H1 (cell line): ENCODE measurements at regions not wholly inside any gene's neighbourhood (a gene's known extent, or its start where the extent isn't known, plus 50 kb on each side); places are given as distances from the start of the nearest gene placed in this dataset.
"Not testable (repeated sequence)": the region's sequence is repeated elsewhere in the genome, so short reads cannot be mapped to it uniquely, and the experiment has no call there.

Experiments used
- CHD2 ChIP-seq: IDR thresholded peaks from 2 replicates; pipeline ENCODE4 v1.6.1; 2012; ENCODE audit warnings: low read length, improper control_type of control experiment
- CTCF ChIP-seq, 3 experiments: IDR thresholded peaks; 1 replicate in 2 of 3; 2 replicates in 1 of 3; pipeline versions ENCODE4 v1.5.1 to v1.6.1; 2011; ENCODE audit warnings: low read length in 3 of 3, mild to moderate bottlenecking in 3 of 3, inconsistent platforms in 2 of 3, low read depth in 1 of 3, moderate library complexity in 1 of 3; ENCODE audit not compliant: insufficient read depth in 1 of 3; ENCODE audit errors: control extremely low read depth in 1 of 3
- JUN ChIP-seq: IDR thresholded peaks from 2 replicates; pipeline ENCODE4 v1.6.1; 2011; ENCODE audit warnings: low read depth, mild to moderate bottlenecking, improper control_type of control experiment, low read length
- NRF1 ChIP-seq: IDR thresholded peaks from 2 replicates; pipeline ENCODE4 v1.6.1; 2011; ENCODE audit warnings: mild to moderate bottlenecking, low read depth, low read length, improper control_type of control experiment
- POLR2A ChIP-seq, 2 experiments: IDR thresholded peaks; 1 replicate in 1 of 2; 2 replicates in 1 of 2; pipeline ENCODE4 v1.6.1; 2011; ENCODE audit warnings: low read depth in 2 of 2, low read length in 2 of 2, mild to moderate bottlenecking in 2 of 2; ENCODE audit errors: control extremely low read depth in 1 of 2
- RNF2 ChIP-seq: fragments of 200-900, 300-1000 bp; sonication (generic); IDR thresholded peaks from 2 replicates; pipeline ENCODE4 v1.7.1; 2016; ENCODE audit warnings: borderline replicate concordance, low read depth, mild to moderate bottlenecking, antibody characterized with exemption, low read length; ENCODE audit not compliant: poor library complexity, severe bottlenecking; ENCODE audit errors: missing control alignments
- SUZ12 ChIP-seq: fragments of 200-600 bp; sonication (generic); IDR thresholded peaks from 2 replicates; pipeline ENCODE4 v1.6.1; 2012; ENCODE audit warnings: mild to moderate bottlenecking, inconsistent platforms, low read length, moderate library complexity, mixed read lengths
- TF ChIP-seq, protein P1 (sequence below): IDR thresholded peaks from 2 replicates; pipeline ENCODE4 v1.6.1; 2011; ENCODE audit warnings: low read length, improper control_type of control experiment
- TF ChIP-seq, protein P2 (sequence below): IDR thresholded peaks from 2 replicates; pipeline ENCODE4 v1.6.1; 2012; ENCODE audit warnings: inconsistent platforms

- not testable (repeated sequence) for TF ChIP-seq CTCF (IDR thresholded peaks at IDR 0.05; ENCODE audit: control extremely low read depth in 1 of 3, insufficient read depth in 1 of 3, low read depth in 1 of 3, low read length in 3 of 3); SUZ12; CHD2; RNF2; NRF1; POLR2A (IDR thresholded peaks at IDR 0.05; ENCODE audit: control extremely low read depth in 1 of 2, low read depth in 2 of 2, low read length in 2 of 2); JUN
- TF ChIP-seq, protein P1, sequence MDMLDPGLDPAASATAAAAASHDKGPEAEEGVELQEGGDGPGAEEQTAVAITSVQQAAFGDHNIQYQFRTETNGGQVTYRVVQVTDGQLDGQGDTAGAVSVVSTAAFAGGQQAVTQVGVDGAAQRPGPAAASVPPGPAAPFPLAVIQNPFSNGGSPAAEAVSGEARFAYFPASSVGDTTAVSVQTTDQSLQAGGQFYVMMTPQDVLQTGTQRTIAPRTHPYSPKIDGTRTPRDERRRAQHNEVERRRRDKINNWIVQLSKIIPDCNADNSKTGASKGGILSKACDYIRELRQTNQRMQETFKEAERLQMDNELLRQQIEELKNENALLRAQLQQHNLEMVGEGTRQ: not testable (repeated sequence)
- TF ChIP-seq, protein P2, sequence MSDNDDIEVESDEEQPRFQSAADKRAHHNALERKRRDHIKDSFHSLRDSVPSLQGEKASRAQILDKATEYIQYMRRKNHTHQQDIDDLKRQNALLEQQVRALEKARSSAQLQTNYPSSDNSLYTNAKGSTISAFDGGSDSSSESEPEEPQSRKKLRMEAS: not testable (repeated sequence)
These were observed 123.4 kb upstream of the SIMC1 start for GRCh38 chr5:176114825-176115224.
